ENCODE measurements at regions not wholly inside any gene's neighbourhood (a gene's known extent, or its start where the extent isn't known, plus 50 kb on each side); places are given as distances from the start of the nearest gene placed in this dataset.
"Not testable (repeated sequence)": the region's sequence is repeated elsewhere in the genome, so short reads cannot be mapped to it uniquely, and the experiment has no call there.

DNA sequence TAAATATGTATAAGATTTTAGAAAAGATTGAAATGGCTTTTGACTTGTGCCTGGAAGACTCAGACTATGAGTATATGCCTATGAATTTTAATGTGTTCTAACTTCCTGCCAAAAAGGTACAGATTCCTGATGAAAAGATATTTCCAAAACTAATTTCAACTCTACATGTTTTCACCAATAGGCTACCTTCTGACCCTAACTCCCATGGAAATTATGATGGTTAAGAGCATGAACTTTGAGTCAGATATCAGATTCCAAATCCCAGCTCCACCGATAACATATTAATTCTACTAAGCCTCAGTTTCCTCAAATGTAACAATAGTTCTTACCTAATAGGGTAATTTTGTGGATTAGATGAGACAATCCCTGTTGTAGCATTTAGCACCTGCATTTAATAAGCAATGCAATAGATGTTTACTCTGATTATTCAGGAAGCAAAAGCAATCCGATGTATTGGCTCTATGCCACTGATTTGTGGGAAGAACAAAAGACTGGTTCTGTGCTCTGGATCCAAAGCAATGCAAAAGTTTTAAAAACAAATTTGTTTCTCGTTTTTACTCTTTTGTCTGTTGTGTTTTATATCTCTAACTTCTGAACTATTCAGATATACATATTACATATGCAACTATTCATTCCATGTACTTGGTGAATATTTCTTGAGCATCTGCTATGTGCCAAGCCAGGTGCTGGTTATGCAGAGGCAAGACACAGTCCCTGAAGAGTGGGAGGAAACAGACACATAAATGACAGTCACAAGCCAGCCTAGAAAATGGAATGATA is 115.4 kb downstream of the GATA6 start:
- intact Hi-C loops (cut with DNase I): loop anchor here in 6 of 10 donors (5.0 to 10.0 kb wide), 5 partner anchors 33 to 290 kb away; partner anchors contain the start of gene GATA6 (in 1 of the 6)
- Histone ChIP-seq H3K36me3 (no peaks in the 10 kb centered on the region), H3K4me3 (no peak overlapping the region), H3K27me3 (no peaks in the 10 kb centered on the region), H3K4me1 (peaks cover 0 to 43% (median 12%) of the 10 kb centered on the region in 12 donors), H3K27ac (no peak overlapping the region), H3K9me3 (peaks cover 0 to 17% (median 2%) of the 10 kb centered on the region in 12 donors)
- TF ChIP-seq, protein P1, sequence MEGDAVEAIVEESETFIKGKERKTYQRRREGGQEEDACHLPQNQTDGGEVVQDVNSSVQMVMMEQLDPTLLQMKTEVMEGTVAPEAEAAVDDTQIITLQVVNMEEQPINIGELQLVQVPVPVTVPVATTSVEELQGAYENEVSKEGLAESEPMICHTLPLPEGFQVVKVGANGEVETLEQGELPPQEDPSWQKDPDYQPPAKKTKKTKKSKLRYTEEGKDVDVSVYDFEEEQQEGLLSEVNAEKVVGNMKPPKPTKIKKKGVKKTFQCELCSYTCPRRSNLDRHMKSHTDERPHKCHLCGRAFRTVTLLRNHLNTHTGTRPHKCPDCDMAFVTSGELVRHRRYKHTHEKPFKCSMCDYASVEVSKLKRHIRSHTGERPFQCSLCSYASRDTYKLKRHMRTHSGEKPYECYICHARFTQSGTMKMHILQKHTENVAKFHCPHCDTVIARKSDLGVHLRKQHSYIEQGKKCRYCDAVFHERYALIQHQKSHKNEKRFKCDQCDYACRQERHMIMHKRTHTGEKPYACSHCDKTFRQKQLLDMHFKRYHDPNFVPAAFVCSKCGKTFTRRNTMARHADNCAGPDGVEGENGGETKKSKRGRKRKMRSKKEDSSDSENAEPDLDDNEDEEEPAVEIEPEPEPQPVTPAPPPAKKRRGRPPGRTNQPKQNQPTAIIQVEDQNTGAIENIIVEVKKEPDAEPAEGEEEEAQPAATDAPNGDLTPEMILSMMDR (IDR thresholded peaks at IDR 0.05): no peak
- no peak for TF ChIP-seq POLR2A (IDR thresholded peaks at IDR 0.05)
- DNase-seq (no peak), ATAC-seq (no peak)
- WGBS, 4 donors: 52 to 67% (median 64%) methylated on average over 3 of the region's 3 CpGs

DNA sequence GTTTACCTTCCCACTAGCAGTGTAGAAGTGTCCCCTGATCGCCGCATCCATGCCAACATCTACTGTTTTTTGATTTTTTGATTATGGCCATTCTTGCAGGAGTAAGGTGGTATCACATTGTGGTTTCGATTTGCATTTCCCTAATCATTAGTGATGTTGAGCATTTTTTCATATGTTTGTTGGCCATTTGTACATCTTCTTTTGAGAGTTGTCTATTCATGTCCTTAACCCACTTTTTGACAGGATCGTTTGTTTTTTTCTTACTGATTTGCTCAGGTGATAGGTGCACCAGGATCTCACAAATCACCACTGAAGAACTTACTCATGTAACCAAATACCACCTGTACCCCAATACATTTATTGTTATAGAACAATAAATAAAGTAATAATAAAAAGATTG is 114.5 kb downstream of the GATA6 start:
- H3K27me3 ChIP-seq, H3K36me3 ChIP-seq, H3K27ac ChIP-seq, H3K4me3 ChIP-seq, DNase-seq, ATAC-seq: not testable (repeated sequence)
- 92 to 97% (median 96%) methylated on average over 4 of the region's 4 CpGs for WGBS, 4 donors
- Histone ChIP-seq H3K9me3 (peaks cover 0 to 10% (median under 1%) of the 10 kb centered on the region in 12 donors), H3K4me1 (peaks cover 0 to 43% (median 13%) of the 10 kb centered on the region in 12 donors)
- intact Hi-C loops (cut with DNase I): loop anchor here in 6 of 10 donors (5.0 to 10.0 kb wide), 5 partner anchors 33 to 289 kb away; partner anchors contain the start of gene GATA6 (in 1 of the 6)

DNA sequence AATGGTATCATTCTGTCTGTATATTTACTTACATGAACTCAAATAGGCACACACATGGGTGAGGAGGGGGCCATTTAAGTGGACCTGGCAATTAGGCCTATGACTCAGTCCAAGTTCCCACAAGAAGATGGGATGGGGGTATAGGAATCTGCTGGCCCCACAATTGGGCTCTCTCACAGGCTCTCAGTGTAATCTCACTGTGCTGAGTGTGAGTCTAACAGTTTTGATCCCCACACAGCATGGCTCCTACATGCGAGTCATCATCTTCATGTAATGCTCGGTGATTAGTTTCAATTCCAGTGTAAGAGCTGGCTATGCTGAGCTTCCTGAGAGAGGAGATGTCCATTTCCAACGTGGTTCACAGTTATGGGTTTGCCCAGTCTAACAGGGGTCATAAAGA is 114.0 kb downstream of the GATA6 start:
- TF ChIP-seq, protein P1 (IDR thresholded peaks at IDR 0.05): no peak
- TF ChIP-seq POLR2A (IDR thresholded peaks at IDR 0.05): no peak
- WGBS, 4 donors: 87 to 93% (median 91%) methylated on average over 3 of the region's 3 CpGs
- H3K27ac ChIP-seq: peak overlapping the region in 1 of 12 donors; percentile 66
- no peaks in the 10 kb centered on the region for H3K36me3 ChIP-seq
- DNase-seq: no peak
- H3K9me3 ChIP-seq: peaks cover 0 to 5% (median 0%) of the 10 kb centered on the region in 12 donors
- intact Hi-C loops (cut with DNase I): loop anchor here in 6 of 10 donors (5.0 to 10.0 kb wide), 5 partner anchors 34 to 289 kb away; partner anchors contain the start of gene GATA6 (in 1 of the 6)
- no peaks in the 10 kb centered on the region for H3K27me3 ChIP-seq
- ATAC-seq: no peak
- peaks cover 0 to 43% (median 14%) of the 10 kb centered on the region in 12 donors for H3K4me1 ChIP-seq
- no peak overlapping the region for H3K4me3 ChIP-seq

DNA sequence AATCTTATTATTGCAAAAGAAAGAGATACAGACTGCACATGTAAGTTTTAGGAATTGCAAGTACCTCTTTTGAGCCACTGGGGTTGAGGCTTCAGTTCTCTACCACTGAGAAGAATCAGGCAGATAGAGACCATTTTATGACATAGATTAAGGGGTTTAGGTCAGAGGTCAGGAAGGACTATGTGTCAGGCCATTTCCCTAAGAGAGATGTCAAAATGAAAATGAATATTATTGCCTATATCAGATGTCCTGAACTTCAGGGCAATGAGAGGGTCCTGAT is 113.7 kb downstream of the GATA6 start:
- no peaks in the 10 kb centered on the region for H3K36me3 ChIP-seq
- peaks cover 0 to 2% (median 0%) of the 10 kb centered on the region in 12 donors for H3K9me3 ChIP-seq
- peaks cover 0 to 47% (median 15%) of the 10 kb centered on the region in 12 donors for H3K4me1 ChIP-seq
- TF ChIP-seq, protein P1 (IDR thresholded peaks at IDR 0.05): no peak
- TF ChIP-seq POLR2A (IDR thresholded peaks at IDR 0.05): no peak
- ATAC-seq: no peak
- no peak for DNase-seq
- peak overlapping the region in 1 of 12 donors; percentile 66 for H3K27ac ChIP-seq
- H3K27me3 ChIP-seq: no peaks in the 10 kb centered on the region
- intact Hi-C loops (cut with DNase I): loop anchor here in 6 of 10 donors (5.0 to 10.0 kb wide), 5 partner anchors 34 to 288 kb away; partner anchors contain the start of gene GATA6 (in 1 of the 6)
- no peak overlapping the region for H3K4me3 ChIP-seq

Measured in heart left ventricle (tissue), 16 donors.